Endothelial cell of umbilical vein (primary cell): ENCODE measurements at regions not wholly inside any gene's neighbourhood (a gene's known extent, or its start where the extent isn't known, plus 50 kb on each side); places are given as distances from the start of the nearest gene placed in this dataset.

Experiments used
- BruUV-seq: library from RNA; stranded (reverse); fragments of 400-500 nt; replicated peaks from 2 replicates; lab custom pipeline; 2021; lab: Mats Ljungman, UMichigan
- CTCF ChIA-PET: fragments of 300-600, 350-600 bp; sonication (Branson Sonifier 250); formaldehyde crosslinking; loops from one replicate; lab custom pipeline; 2021; ENCODE audit warnings: antibody characterized with exemption, inconsistent platforms; lab: Charles Lee
- POLR2A ChIA-PET: fragments of 300-600, 350-600 bp; sonication (Branson Sonifier 250); formaldehyde crosslinking; loops from one replicate; lab custom pipeline; 2021; ENCODE audit warnings: antibody characterized with exemption, inconsistent platforms; lab: Charles Lee
- DNase-seq: peaks from one replicate; pipeline ENCODE4 v3.0.0-alpha.2; 2011; ENCODE audit warnings: low read depth, low spot score
- FAIRE-seq: peaks from 2 replicates; lab custom pipeline; 2011; peaks lifted over from hg19 to GRCh38; lab: Jason Lieb, UNC
- H2AFZ ChIP-seq: 2 replicates; pipeline ENCODE4 v1.6.0; 2012; ENCODE audit warnings: low read depth, low read length, control low read depth, inconsistent platforms
- H3K27ac ChIP-seq: 2 replicates; pipeline ENCODE4 v1.5.1; 2011; ENCODE audit warnings: low read depth, mild to moderate bottlenecking, control low read depth, low read length, moderate library complexity; ENCODE audit not compliant: insufficient read depth
- H3K27me3 ChIP-seq, 2 experiments: 2 replicates each; pipeline versions ENCODE4 v1.6.0 to v1.6.1; 2011; ENCODE audit warnings: low read length in 2 of 2, mixed read lengths in 1 of 2; ENCODE audit not compliant: control insufficient read depth in 2 of 2, insufficient read depth in 2 of 2
- H3K36me3 ChIP-seq, 2 experiments: 2 replicates in 1 of 2; 3 replicates in 1 of 2; pipeline ENCODE4 v1.5.1; 2011; ENCODE audit warnings: low read length in 2 of 2, mild to moderate bottlenecking in 1 of 2, moderate library complexity in 1 of 2; ENCODE audit not compliant: control insufficient read depth in 2 of 2, insufficient read depth in 2 of 2; ENCODE audit errors: extremely low read depth in 1 of 2
- H3K4me1 ChIP-seq: 3 replicates; pipeline ENCODE4 v1.5.1; 2011; ENCODE audit warnings: mild to moderate bottlenecking, low read length; ENCODE audit not compliant: control insufficient read depth, insufficient read depth; ENCODE audit errors: extremely low read depth
- H3K4me2 ChIP-seq: 2 replicates; pipeline ENCODE4 v1.6.1; 2011; ENCODE audit warnings: low read length, control low read depth, mixed read lengths; ENCODE audit not compliant: insufficient read depth
- H3K4me3 ChIP-seq, 3 experiments: fragments of 200-600 bp in 1 of 3; sonication (generic), shearing (Covaris generic) in 1 of 3; replicated peaks in 1 of 3; 2 replicates each; pipeline ENCODE4 v1.5.1; 2011 to 2016; ENCODE audit warnings: control low read depth in 3 of 3, low read length in 3 of 3, mild to moderate bottlenecking in 2 of 3, inconsistent platforms in 1 of 3, low read depth in 1 of 3, moderate library complexity in 1 of 3; ENCODE audit not compliant: insufficient read depth in 1 of 3
- H3K79me2 ChIP-seq: 2 replicates; pipeline ENCODE4 v1.6.0; 2012; ENCODE audit warnings: low read length, inconsistent platforms; ENCODE audit not compliant: control insufficient read depth, insufficient read depth
- H3K9ac ChIP-seq: replicated peaks from 2 replicates; pipeline ENCODE3; 2011; ENCODE audit warnings: low read length, control low read depth; ENCODE audit not compliant: insufficient read depth; ENCODE audit errors: extremely low read depth
- H3K9me1 ChIP-seq: replicated peaks from 3 replicates; pipeline ENCODE4 v1.6.0; 2011; ENCODE audit warnings: mild to moderate bottlenecking, low read length; ENCODE audit not compliant: control insufficient read depth, insufficient read depth; ENCODE audit errors: extremely low read depth
- H3K9me3 ChIP-seq: replicated peaks from 2 replicates; pipeline ENCODE4 v1.5.1; 2012; ENCODE audit warnings: low read length, inconsistent platforms; ENCODE audit not compliant: control insufficient read depth, insufficient read depth
- H4K20me1 ChIP-seq: replicated peaks from 2 replicates; pipeline ENCODE3; 2011; ENCODE audit warnings: mild to moderate bottlenecking, low read length; ENCODE audit not compliant: control insufficient read depth, insufficient read depth; ENCODE audit errors: extremely low read depth
- EZH2 ChIP-seq: IDR thresholded peaks from 2 replicates; pipeline ENCODE4 v1.6.1; 2012; ENCODE audit warnings: borderline replicate concordance, low read depth, mild to moderate bottlenecking, moderate library complexity, low read length, inconsistent platforms; ENCODE audit not compliant: severe bottlenecking
- FOS ChIP-seq: IDR thresholded peaks from 2 replicates; pipeline ENCODE4 v1.6.1; 2011; ENCODE audit warnings: mild to moderate bottlenecking, low read length, moderate library complexity, borderline replicate concordance; ENCODE audit not compliant: insufficient read depth
- GATA2 ChIP-seq: IDR thresholded peaks from 2 replicates; pipeline ENCODE4 v1.7.0; 2011; ENCODE audit warnings: low read depth, mild to moderate bottlenecking, moderate library complexity, mixed read lengths, low read length; ENCODE audit not compliant: insufficient read length, insufficient read depth
- JUN ChIP-seq: IDR thresholded peaks from 2 replicates; pipeline ENCODE4 v1.6.1; 2011; ENCODE audit warnings: borderline replicate concordance, low read depth; ENCODE audit not compliant: insufficient read length, insufficient read depth
- MYC ChIP-seq: IDR thresholded peaks from one replicate; pipeline ENCODE4 v1.6.1; 2011; ENCODE audit warnings: mild to moderate bottlenecking, low read depth, low read length
- POLR2A ChIP-seq: IDR thresholded peaks from 2 replicates; pipeline ENCODE4 v1.6.1; 2012; ENCODE audit warnings: low read depth, mild to moderate bottlenecking, control low read depth, low read length
- POLR2AphosphoS5 ChIP-seq: IDR thresholded peaks from 2 replicates; pipeline ENCODE4 v1.6.1; 2012; ENCODE audit warnings: low read depth, mild to moderate bottlenecking, control low read depth, low read length, moderate library complexity; ENCODE audit not compliant: insufficient read depth
- dilution Hi-C: fragments of 300-500 bp; cut with MboI; formaldehyde crosslinking; loops from one replicate; pipeline ENCODE4 v1.15.0; 2019; ENCODE audit warnings: low sequenced_read_pairs; ENCODE audit not compliant: extremely low pct_ligation_motif_present
- intact Hi-C: fragments of 100-400 bp; cut with micrococcal nuclease; formaldehyde crosslinking; loops from one replicate; pipeline ENCODE4 v1.10.0; 2022
- TF ChIP-seq, protein P1 (sequence below): IDR thresholded peaks from 2 replicates; pipeline ENCODE4 v1.6.1; 2011; ENCODE audit not compliant: insufficient read depth, insufficient read length
- TF ChIP-seq, protein P2 (sequence below), 2 donors: IDR thresholded peaks; 1 replicate in 1 of 2; 2 replicates in 1 of 2; pipeline ENCODE4 v1.5.1; 2011; ENCODE audit warnings: low read length in 2 of 2, mild to moderate bottlenecking in 2 of 2, moderate library complexity in 2 of 2, control low read depth in 1 of 2, inconsistent platforms in 1 of 2, low read depth in 1 of 2; ENCODE audit not compliant: insufficient read depth in 1 of 2; ENCODE audit errors: extremely low read depth in 1 of 2

DNA sequence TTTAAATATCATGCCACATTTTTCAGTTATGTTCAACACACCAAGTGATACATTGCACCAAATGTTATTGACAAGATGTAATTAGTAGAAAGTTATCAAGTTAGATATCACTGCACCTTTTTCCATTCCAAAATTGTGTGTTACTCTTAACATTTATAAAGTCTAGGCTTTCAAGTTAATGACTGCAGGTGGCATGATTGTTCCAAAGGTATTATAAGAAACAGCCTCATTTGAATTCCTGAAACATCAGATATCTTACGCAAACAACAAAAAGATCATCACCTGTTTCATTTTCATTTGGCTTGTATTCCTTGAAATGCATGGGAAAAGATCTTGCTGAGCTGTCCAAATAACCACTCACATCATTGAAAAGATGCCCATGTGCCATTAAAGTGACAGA lies 1528.2 kb upstream of the ZEB2 start:
- ChIA-PET POLR2A (no interaction called here), CTCF (no interaction called here)
- Histone ChIP-seq H3K4me2 (no peak overlapping the region), H3K27me3 (no peaks in the 10 kb centered on the region), H3K4me1 (no peaks in the 10 kb centered on the region), H3K9me3 (no peaks in the 10 kb centered on the region), H2AFZ (no peak overlapping the region), H3K4me3 (no peak overlapping the region), H3K79me2 (no peaks in the 10 kb centered on the region), H3K9ac (no peak overlapping the region), H3K27ac (no peak overlapping the region), H4K20me1 (no peaks in the 10 kb centered on the region), H3K9me1 (no peaks in the 10 kb centered on the region), H3K36me3 (no peaks in the 10 kb centered on the region)
- TF ChIP-seq JUN (no peak), EZH2 (no peak), MYC (no peak), FOS (no peak), GATA2 (no peak), POLR2AphosphoS5 (no peak), POLR2A (no peak)
- TF ChIP-seq, protein P1, sequence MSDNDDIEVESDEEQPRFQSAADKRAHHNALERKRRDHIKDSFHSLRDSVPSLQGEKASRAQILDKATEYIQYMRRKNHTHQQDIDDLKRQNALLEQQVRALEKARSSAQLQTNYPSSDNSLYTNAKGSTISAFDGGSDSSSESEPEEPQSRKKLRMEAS: no peak
- TF ChIP-seq, protein P2, sequence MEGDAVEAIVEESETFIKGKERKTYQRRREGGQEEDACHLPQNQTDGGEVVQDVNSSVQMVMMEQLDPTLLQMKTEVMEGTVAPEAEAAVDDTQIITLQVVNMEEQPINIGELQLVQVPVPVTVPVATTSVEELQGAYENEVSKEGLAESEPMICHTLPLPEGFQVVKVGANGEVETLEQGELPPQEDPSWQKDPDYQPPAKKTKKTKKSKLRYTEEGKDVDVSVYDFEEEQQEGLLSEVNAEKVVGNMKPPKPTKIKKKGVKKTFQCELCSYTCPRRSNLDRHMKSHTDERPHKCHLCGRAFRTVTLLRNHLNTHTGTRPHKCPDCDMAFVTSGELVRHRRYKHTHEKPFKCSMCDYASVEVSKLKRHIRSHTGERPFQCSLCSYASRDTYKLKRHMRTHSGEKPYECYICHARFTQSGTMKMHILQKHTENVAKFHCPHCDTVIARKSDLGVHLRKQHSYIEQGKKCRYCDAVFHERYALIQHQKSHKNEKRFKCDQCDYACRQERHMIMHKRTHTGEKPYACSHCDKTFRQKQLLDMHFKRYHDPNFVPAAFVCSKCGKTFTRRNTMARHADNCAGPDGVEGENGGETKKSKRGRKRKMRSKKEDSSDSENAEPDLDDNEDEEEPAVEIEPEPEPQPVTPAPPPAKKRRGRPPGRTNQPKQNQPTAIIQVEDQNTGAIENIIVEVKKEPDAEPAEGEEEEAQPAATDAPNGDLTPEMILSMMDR (IDR thresholded peaks at IDR 0.05; ENCODE audit: extremely low read depth in 1 of 2, insufficient read depth in 1 of 2, low read depth in 1 of 2, low read length in 2 of 2): no peak
- intact Hi-C loops (no loop called here), dilution Hi-C loops (no loop called here)
- DNase-seq: no peak
- no peak for FAIRE-seq
- no TSS peak for BruUV-seq
